Pancreas (tissue), 10 donors: ENCODE measurements at regions not wholly inside any gene's neighbourhood (a gene's known extent, or its start where the extent isn't known, plus 50 kb on each side); places are given as distances from the start of the nearest gene placed in this dataset.
"Not testable (repeated sequence)": the region's sequence is repeated elsewhere in the genome, so short reads cannot be mapped to it uniquely, and the experiment has no call there.

ENCODE experiments used
- ATAC-seq, 4 donors: fragments of 200-7000 bp; cut with Tn5 transposase; one replicate each; pipeline versions ENCODE4 v1.8.0 to v1.9.1; 2020; ENCODE audit warnings: mild to moderate bottlenecking in 4 of 4, moderate library complexity in 4 of 4
- DNase-seq, 6 donors: peaks; one replicate each; pipeline ENCODE4 v3.0.0-alpha.2; 2020
- FAIRE-seq: peaks from 2 replicates; lab custom pipeline; 2012; peaks lifted over from hg19 to GRCh38; lab: Jason Lieb, UNC
- H3K27ac ChIP-seq, 4 donors: fragments of 200-600 bp; sonication (generic); 1 replicate in 3 of 4; 2 replicates in 1 of 4; pipeline versions ENCODE4 v1.5.0 to v1.8.0; 2020
- H3K27me3 ChIP-seq, 4 donors: fragments of 200-600 bp; one replicate each; pipeline ENCODE4 v1.8.0; 2021
- H3K36me3 ChIP-seq, 3 donors: fragments of 200-600 bp; sonication (generic) in 1 of 3; one replicate each; pipeline versions ENCODE4 v1.5.0 to v1.8.0; 2020 to 2021
- H3K4me1 ChIP-seq, 3 donors: fragments of 200-600 bp; one replicate each; pipeline ENCODE4 v1.8.0; 2021
- H3K4me3 ChIP-seq, 4 donors: fragments of 200-600 bp; sonication (generic) in 2 of 4; one replicate each; pipeline versions ENCODE4 v1.5.0 to v1.8.0; 2020 to 2021
- H3K9me3 ChIP-seq, 4 donors: fragments of 200-600 bp; one replicate each; pipeline ENCODE4 v1.8.0; 2021
- WGBS, 2 donors: extraction: QIAGEN DNeasy Blood & Tissue Kit; methylation state at CpG; one replicate each; pipeline ENCODE4 v1.1.7; 2013; 5-methylcytosine and 5-hydroxymethylcytosine counted together
- intact Hi-C, 3 donors: fragments of 100-400 bp; cut with DNase I; formaldehyde crosslinking; loops; one replicate each; pipeline versions ENCODE4 v1.11.1 to v1.14.2; 2022
- TF ChIP-seq, protein P1 (sequence below), 4 donors: fragments of 200-600 bp; sonication (generic) in 3 of 4; IDR thresholded peaks; one replicate each; pipeline versions ENCODE4 v1.5.0 to v1.8.0; 2021; ENCODE audit warnings: antibody characterized with exemption in 4 of 4
- donor health status: healthy with polysubstance abuse.
- donor health status: DM: no; HTN: no; CAD: no; lungs with moderate emphysema.
- donor health status: DM: no; HTN: no; CAD: no.
- donor health status: control.
- donor health status: control.
- donor health status: Bipolar disorder and iron deficiency.
- donor health status: DM: yes; HTN: yes; CAD: no.
- donor health status: DM: no; HTN: no; CAD: no.
- donor health status: DM: no; HTN: no; CAD: no.
- donor health status: DM: yes; HTN: yes; CAD: no.

DNA sequence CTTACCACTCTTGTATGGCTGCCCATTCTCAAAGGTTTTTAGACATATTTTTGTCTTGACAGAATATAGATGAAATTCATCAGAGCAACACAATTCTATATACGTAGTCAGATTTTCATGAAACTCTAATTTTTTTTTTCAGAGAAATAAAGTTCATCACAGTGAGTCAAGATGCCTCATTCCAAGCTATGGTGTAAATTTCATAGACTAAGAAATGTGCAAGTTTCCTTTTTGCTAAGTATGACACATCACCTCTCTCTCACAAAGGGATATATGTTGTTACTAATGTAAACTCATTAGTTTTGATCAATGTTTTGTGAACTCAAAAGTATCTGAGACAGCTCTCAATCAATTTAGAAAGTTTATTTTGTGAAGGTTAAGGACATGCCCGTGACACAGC, 60.4 kb upstream of the ATXN3L start:
- DNase-seq (no peak), FAIRE-seq (no peak)
- H3K27ac ChIP-seq, result no peak overlapping the region

DNA sequence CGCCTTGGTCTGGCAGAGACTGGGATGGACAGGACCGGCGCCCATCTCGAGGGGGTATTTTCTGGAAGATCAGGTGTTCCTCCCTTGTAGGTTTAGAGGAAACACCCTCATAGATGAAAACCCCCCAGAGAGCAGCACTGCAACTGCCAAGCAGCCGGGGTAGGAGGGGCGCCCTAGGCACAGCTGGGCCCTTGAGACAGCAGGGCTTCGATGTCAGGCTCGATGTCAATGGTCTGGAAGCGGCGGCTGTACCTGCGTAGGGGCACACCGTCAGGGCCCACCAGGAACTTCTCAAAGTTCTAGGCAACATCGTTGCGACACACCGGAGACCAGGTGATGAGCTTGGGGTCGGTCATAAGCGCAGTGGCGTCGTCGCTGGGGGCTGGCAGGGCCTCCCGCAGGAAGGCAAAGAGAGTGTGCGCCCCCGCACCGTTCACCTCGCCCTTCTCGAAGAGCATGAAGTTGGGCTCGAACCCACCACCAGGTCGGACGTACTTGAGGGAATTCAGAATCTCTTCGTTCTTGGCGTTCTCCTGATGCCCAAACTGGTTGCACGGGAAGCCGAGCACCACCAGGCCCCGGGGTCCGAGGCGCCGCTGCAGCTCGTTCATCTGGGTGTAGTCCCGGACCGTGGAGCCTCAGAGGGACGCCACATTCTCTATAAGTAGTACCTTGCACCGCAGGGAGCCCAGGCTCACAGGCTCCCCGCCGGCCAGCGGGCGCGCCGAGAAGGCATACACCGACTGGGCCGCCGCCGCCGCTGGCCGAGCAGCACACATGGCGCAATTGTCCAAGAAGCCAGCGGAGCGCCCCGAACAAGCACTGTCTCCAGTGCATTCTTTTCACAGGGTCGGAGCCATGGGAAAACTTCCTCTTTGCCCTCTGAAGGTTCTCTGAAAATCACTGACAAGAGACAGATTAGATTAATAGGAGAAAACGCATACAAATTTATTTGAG, 59.0 kb upstream of the ATXN3L start:
- ATAC-seq (peak in 2 of 4 donors; percentile 66 to 84), DNase-seq (peak in 2 of 6 donors; percentile 57 to 77)
- FAIRE-seq, H3K27ac ChIP-seq, H3K9me3 ChIP-seq, H3K36me3 ChIP-seq, H3K27me3 ChIP-seq, H3K4me1 ChIP-seq, H3K4me3 ChIP-seq, intact Hi-C loops: not testable (repeated sequence)
- WGBS, 2 donors, result 85 to 89% methylated on average over 56 to 60 of the region's 60 CpGs

More for the DNA sequence above, 60.4 kb upstream of the ATXN3L start:
- Histone ChIP-seq H3K9me3 (no peaks in the 10 kb centered on the region), H3K27me3 (no peaks in the 10 kb centered on the region), H3K36me3 (no peaks in the 10 kb centered on the region), H3K4me1 (no peaks in the 10 kb centered on the region), H3K4me3 (no peak overlapping the region)
- ATAC-seq, result no peak
- intact Hi-C loops, result no loop called here
- 39 to 47% methylated on average over 2 of the region's 2 CpGs for WGBS, 2 donors
- TF ChIP-seq, protein P1, sequence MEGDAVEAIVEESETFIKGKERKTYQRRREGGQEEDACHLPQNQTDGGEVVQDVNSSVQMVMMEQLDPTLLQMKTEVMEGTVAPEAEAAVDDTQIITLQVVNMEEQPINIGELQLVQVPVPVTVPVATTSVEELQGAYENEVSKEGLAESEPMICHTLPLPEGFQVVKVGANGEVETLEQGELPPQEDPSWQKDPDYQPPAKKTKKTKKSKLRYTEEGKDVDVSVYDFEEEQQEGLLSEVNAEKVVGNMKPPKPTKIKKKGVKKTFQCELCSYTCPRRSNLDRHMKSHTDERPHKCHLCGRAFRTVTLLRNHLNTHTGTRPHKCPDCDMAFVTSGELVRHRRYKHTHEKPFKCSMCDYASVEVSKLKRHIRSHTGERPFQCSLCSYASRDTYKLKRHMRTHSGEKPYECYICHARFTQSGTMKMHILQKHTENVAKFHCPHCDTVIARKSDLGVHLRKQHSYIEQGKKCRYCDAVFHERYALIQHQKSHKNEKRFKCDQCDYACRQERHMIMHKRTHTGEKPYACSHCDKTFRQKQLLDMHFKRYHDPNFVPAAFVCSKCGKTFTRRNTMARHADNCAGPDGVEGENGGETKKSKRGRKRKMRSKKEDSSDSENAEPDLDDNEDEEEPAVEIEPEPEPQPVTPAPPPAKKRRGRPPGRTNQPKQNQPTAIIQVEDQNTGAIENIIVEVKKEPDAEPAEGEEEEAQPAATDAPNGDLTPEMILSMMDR (IDR thresholded peaks at IDR 0.05), result no peak

DNA sequence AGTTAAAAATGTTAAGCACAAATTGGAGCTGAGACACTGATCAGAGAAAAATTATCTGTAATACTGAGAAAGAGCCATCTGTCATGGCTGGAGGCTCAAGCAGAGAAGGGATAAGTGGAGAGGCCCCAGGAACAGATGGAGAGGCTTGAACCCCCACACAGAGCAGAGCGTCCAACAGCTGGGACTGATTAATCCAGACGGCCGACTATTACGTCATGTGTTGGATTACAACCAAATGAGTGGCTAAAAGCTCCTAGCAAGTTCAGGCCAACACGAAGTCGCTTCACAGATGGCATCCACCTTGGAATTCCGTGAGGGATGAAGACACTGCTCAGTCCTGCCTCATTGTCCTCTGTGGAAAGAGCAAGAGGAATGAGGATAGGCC, 57.7 kb upstream of the ATXN3L start:
- Histone ChIP-seq H3K27me3 (no peaks in the 10 kb centered on the region), H3K36me3 (no peaks in the 10 kb centered on the region), H3K4me3 (no peak overlapping the region), H3K4me1 (no peaks in the 10 kb centered on the region), H3K9me3 (no peaks in the 10 kb centered on the region), H3K27ac (no peak overlapping the region)
- intact Hi-C loops, result no loop called here
- FAIRE-seq, result no peak
- DNase-seq, result no peak
- TF ChIP-seq, protein P1 (IDR thresholded peaks at IDR 0.05), result no peak
- peak in 2 of 4 donors; percentile 24 to 34 for ATAC-seq
- 75 to 83% methylated on average over 7 of the region's 7 CpGs for WGBS, 2 donors

DNA sequence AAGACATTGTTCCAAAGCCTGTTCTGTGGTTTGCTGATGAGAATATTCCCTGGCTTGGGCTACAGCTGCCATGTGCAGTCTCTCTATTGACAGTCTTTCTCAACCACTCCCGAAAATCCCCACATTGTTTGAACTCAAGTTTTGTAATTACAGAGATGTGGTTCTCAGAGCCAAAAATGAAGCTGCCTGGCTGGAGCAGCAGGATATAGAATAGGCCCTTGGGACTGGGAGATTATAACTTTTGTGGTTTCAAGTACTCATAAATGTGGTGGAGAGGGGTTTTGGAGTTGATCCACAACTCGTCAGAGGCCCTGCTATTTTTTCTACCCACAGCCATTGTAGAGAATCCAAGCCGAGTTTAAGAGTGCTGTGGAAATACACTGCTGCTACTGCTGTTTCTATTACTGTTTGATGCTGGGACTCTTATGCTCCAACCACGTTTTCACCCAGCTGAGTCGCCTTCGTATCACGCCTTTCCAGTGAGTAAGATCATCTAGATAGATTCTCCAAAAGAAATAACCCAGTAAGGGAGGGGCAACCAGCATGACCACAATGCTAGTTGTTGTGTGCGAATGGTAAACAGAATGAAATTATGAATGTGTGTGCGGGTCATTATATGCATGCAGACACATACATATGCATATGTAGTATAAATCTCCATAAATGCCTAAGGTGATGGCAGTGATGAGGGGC, 57.1 kb upstream of the ATXN3L start:
- WGBS, 2 donors, result 69 to 72% methylated on average over 9 of the region's 9 CpGs
- DNase-seq (no peak), FAIRE-seq (no peak), ATAC-seq (peak in 3 of 4 donors; percentile 14 to 69 (median 53))
- H3K4me1 ChIP-seq, result no peaks in the 10 kb centered on the region
- H3K27me3 ChIP-seq, result no peaks in the 10 kb centered on the region
- H3K27ac ChIP-seq, result no peak overlapping the region
- H3K4me3 ChIP-seq, result no peak overlapping the region
- intact Hi-C loops, result no loop called here
- no peaks in the 10 kb centered on the region for H3K36me3 ChIP-seq
- no peaks in the 10 kb centered on the region for H3K9me3 ChIP-seq
- TF ChIP-seq, protein P1 (IDR thresholded peaks at IDR 0.05), result no peak

DNA sequence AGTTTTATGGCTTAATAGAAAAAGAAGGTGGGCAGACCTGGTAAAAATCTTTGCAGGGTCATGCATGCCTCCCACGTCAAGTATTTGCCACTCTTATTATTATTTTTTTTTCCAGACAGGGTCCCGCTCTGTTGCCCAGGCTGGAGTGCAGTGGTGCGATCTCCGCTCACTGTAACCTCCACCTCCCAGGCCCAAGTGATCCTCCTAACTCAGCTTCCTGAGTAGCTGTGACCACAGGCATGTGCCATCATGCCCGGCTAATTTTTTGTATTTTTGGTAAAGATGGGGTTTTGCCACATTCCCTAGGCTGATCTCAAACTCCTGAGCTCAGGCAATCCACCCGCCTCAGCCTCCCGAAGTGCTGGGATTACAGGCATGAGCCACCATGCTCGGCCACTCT, 55.7 kb upstream of the ATXN3L start:
- FAIRE-seq, H3K27ac ChIP-seq, intact Hi-C loops, H3K27me3 ChIP-seq, H3K9me3 ChIP-seq, H3K36me3 ChIP-seq, H3K4me1 ChIP-seq, ATAC-seq, H3K4me3 ChIP-seq, DNase-seq: not testable (repeated sequence)
- WGBS, 2 donors, result 79 to 90% methylated on average over 8 of the region's 8 CpGs
